WTC11 (cell line): ENCODE measurements at regions not wholly inside any gene's neighbourhood (a gene's known extent, or its start where the extent isn't known, plus 50 kb on each side); places are given as distances from the start of the nearest gene placed in this dataset.

Experiments
- CTCF ChIP-seq: fragments of 200-600 bp; IDR thresholded peaks from 2 replicates; pipeline ENCODE4 v1.8.0; 2022; ENCODE audit warnings: antibody characterized with exemption
- ZNF232 ChIP-seq: sonication (generic); formaldehyde crosslinking; IDR thresholded peaks from 2 replicates; pipeline ENCODE4 v1.8.0; 2022; ENCODE audit warnings: mild to moderate bottlenecking, missing genetic modification reagents
- TF ChIP-seq, protein P1 (sequence below): sonication (generic); formaldehyde crosslinking; IDR thresholded peaks from 2 replicates; pipeline ENCODE4 v1.8.1; 2023; ENCODE audit warnings: mild to moderate bottlenecking, missing genetic modification reagents
- TF ChIP-seq, protein P2 (sequence below): sonication (generic); formaldehyde crosslinking; IDR thresholded peaks from 2 replicates; pipeline ENCODE4 v1.8.0; 2022; ENCODE audit warnings: mild to moderate bottlenecking, missing genetic modification reagents

GRCh38 chr2:147405651-147406050, 439.2 kb upstream of the ACVR2A start:
- TF ChIP-seq, protein P1, sequence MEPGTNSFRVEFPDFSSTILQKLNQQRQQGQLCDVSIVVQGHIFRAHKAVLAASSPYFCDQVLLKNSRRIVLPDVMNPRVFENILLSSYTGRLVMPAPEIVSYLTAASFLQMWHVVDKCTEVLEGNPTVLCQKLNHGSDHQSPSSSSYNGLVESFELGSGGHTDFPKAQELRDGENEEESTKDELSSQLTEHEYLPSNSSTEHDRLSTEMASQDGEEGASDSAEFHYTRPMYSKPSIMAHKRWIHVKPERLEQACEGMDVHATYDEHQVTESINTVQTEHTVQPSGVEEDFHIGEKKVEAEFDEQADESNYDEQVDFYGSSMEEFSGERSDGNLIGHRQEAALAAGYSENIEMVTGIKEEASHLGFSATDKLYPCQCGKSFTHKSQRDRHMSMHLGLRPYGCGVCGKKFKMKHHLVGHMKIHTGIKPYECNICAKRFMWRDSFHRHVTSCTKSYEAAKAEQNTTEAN = no peak
- TF ChIP-seq, protein P2, sequence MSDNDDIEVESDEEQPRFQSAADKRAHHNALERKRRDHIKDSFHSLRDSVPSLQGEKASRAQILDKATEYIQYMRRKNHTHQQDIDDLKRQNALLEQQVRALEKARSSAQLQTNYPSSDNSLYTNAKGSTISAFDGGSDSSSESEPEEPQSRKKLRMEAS = no peak
- TF ChIP-seq CTCF (no peak), ZNF232 (CRISPR knock-in tag) (no peak)
